Common myeloid progenitor, CD34-positive (primary cell): ENCODE measurements at regions not wholly inside any gene's neighbourhood (a gene's known extent, or its start where the extent isn't known, plus 50 kb on each side); places are given as distances from the start of the nearest gene placed in this dataset.
"Not testable (repeated sequence)": the region's sequence is repeated elsewhere in the genome, so short reads cannot be mapped to it uniquely, and the experiment has no call there.

ENCODE experiments used
- CTCF ChIA-PET: fragments of 350-600 bp; sonication (Branson Sonifier 250); formaldehyde crosslinking; loops from one replicate; lab custom pipeline; 2021; ENCODE audit warnings: antibody characterized with exemption; lab: Charles Lee
- POLR2A ChIA-PET: fragments of 350-600 bp; sonication (Branson Sonifier 250); formaldehyde crosslinking; loops from one replicate; lab custom pipeline; 2021; ENCODE audit warnings: antibody characterized with exemption; lab: Charles Lee
- DNase-seq, 3 donors: peaks; one replicate each; pipeline versions ENCODE4 v3.0.0 to v3.0.0-alpha.2; 2013
- H3K27ac ChIP-seq, 2 experiments: 1 replicate in 1 of 2; 2 replicates in 1 of 2; pipeline ENCODE4 v1.7.0; 2013; ENCODE audit warnings: inconsistent platforms in 2 of 2, low read length in 2 of 2, mild to moderate bottlenecking in 2 of 2, low read depth in 1 of 2, moderate library complexity in 1 of 2; ENCODE audit not compliant: severe bottlenecking in 2 of 2, insufficient read depth in 1 of 2, poor library complexity in 1 of 2
- H3K27me3 ChIP-seq, 5 experiments: replicated peaks in 2 of 5; 1 replicate in 3 of 5; 2 replicates in 2 of 5; pipeline versions ENCODE4 v1.6.1 to v1.7.0; 2013; ENCODE audit warnings: low read length in 4 of 5, mild to moderate bottlenecking in 2 of 5, moderate library complexity in 2 of 5, inconsistent platforms in 1 of 5; ENCODE audit not compliant: insufficient read depth in 5 of 5, control insufficient read depth in 4 of 5
- H3K36me3 ChIP-seq, 4 experiments: 1 replicate in 2 of 4; 2 replicates in 2 of 4; pipeline versions ENCODE4 v1.6.1 to v1.7.0; 2013; ENCODE audit warnings: low read length in 3 of 4, control low read depth in 1 of 4, mild to moderate bottlenecking in 1 of 4; ENCODE audit not compliant: control insufficient read depth in 4 of 4, insufficient read depth in 4 of 4
- H3K4me1 ChIP-seq, 4 experiments: 1 replicate in 3 of 4; 2 replicates in 1 of 4; pipeline versions ENCODE4 v1.6.1 to v1.7.1; 2013; ENCODE audit warnings: low read length in 3 of 4, mild to moderate bottlenecking in 3 of 4, control low read depth in 1 of 4, inconsistent platforms in 1 of 4, moderate library complexity in 1 of 4; ENCODE audit not compliant: control insufficient read depth in 4 of 4, insufficient read depth in 4 of 4; ENCODE audit errors: control extremely low read depth in 1 of 4
- H3K4me3 ChIP-seq, 7 experiments: 1 replicate in 4 of 7; 2 replicates in 3 of 7; pipeline versions ENCODE4 v1.5.1 to v1.7.0; 2013; ENCODE audit warnings: mild to moderate bottlenecking in 7 of 7, low read length in 6 of 7, moderate library complexity in 6 of 7, inconsistent platforms in 2 of 7, low read depth in 2 of 7, control low read depth in 1 of 7; ENCODE audit not compliant: insufficient read depth in 4 of 7, control insufficient read depth in 1 of 7; ENCODE audit errors: extremely low read depth in 1 of 7
- H3K9me3 ChIP-seq, 5 experiments: 1 replicate in 4 of 5; 2 replicates in 1 of 5; pipeline versions ENCODE4 v1.6.1 to v1.7.1; 2013; ENCODE audit warnings: low read length in 4 of 5, mild to moderate bottlenecking in 2 of 5, inconsistent platforms in 1 of 5, low read depth in 1 of 5, moderate library complexity in 1 of 5; ENCODE audit not compliant: control insufficient read depth in 4 of 5, insufficient read depth in 2 of 5; ENCODE audit errors: control extremely low read depth in 1 of 5
- WGBS: methylation state at CpG from one replicate; pipeline ENCODE4 v1.1.5; 2013; ENCODE audit not compliant: insufficient coverage; 5-methylcytosine and 5-hydroxymethylcytosine counted together

DNA sequence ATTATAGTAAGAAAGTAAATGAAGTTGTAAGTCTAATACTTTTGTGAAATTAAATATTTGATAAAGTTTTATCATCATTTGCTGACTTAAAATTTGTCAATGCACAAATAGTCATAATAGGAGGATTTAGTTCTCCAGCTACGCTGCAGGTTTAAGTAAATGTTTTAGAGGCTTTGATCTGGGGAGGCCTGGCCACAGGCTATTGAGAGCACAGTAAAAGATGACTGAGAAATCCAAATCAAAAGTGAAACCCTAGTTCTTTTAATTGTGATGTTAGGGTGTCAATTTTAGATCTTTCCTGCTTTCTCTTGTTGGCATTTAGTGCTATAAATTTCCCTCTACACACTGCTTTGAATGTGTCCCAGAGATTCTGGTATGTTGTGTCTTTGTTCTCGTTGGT, 694.3 kb upstream of the ZNF385D start:
- H3K36me3 ChIP-seq, CTCF ChIA-PET, H3K9me3 ChIP-seq, H3K4me3 ChIP-seq, H3K27me3 ChIP-seq, DNase-seq, H3K4me1 ChIP-seq, H3K27ac ChIP-seq, POLR2A ChIA-PET: not testable (repeated sequence)
- 100% methylated on average over 1 of the region's 2 CpGs for WGBS

DNA sequence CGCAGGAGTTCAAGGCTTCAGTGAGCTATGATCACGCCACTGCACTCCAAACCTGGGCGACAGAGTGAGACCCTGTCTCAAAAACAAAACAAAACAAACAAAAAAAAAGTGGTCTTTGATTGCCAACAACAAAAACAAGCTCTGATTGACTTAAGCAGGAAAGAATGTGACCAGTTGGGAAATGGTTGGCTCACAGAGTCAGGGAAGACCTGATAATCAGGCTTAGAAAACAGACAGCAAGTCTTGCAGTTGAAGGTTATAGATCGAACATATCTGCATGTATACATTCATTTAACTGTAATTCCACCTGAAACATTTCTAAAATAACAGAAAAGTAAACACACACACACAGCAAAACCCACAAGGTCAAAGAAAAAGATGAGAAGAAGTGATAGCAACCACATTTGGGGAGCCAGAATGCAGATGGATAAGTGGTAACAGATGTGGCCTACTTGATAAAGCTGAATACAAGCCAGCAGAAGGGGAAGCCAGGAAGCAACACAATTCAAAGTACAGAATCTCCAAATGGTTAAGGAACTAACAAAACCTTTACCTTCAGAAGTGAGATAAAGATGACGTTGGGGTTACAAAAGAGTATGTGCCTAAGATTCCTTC, 699.9 kb upstream of the ZNF385D start:
- H3K4me1 ChIP-seq: peaks cover 10 to 48% (median 14%) of the 10 kb centered on the region in 4 experiments
- peak overlapping the region; percentile 35 to 63 for H3K27ac ChIP-seq
- ChIA-PET CTCF (interaction anchor here (0.6 to 1.5 kb wide), 2 partner anchors 9 to 17 kb away, joined by 4 read pairs; no protein-coding TSS in a partner anchor), POLR2A (no interaction called here)
- peak overlapping the region in 1 of 7 experiments; percentile 23 for H3K4me3 ChIP-seq
- H3K36me3 ChIP-seq: no peaks in the 10 kb centered on the region
- peaks cover 0 to 1% (median 0%) of the 10 kb centered on the region in 5 experiments for H3K9me3 ChIP-seq
- no peaks in the 10 kb centered on the region for H3K27me3 ChIP-seq
- WGBS: 0% methylated on average over 1 of the region's 5 CpGs
- peak; percentile 83 to 98 (median 95) for DNase-seq

DNA sequence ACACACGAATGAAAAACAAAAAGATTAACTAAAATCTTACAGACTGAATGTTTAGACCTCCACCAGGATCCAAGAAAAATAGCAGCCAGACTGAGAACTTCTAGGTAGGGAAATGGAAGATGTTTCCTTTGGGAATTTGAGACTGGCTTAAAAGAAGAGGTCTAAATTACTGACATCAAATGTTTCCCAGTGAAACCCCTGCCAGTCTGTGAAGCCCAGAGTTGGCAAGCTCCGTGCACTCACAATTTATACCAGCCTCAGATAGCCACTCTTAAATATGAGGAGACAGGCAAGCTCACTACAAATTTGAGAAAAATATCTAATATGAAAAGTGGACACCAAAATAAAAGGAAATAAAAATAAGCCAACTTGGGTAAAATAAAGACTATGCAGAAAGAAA, 700.5 kb upstream of the ZNF385D start:
- no peaks in the 10 kb centered on the region for H3K36me3 ChIP-seq
- peak overlapping the region in 1 of 7 experiments; percentile 23 for H3K4me3 ChIP-seq
- peak overlapping the region; percentile 35 to 63 for H3K27ac ChIP-seq
- ChIA-PET POLR2A (no interaction called here), CTCF (interaction anchor here (1.5 kb wide), 1 partner anchor 9 kb away, joined by 4 read pairs; no protein-coding TSS in a partner anchor)
- H3K27me3 ChIP-seq: no peaks in the 10 kb centered on the region
- peaks cover 10 to 48% (median 14%) of the 10 kb centered on the region in 4 experiments for H3K4me1 ChIP-seq
- H3K9me3 ChIP-seq: peaks cover 0 to 1% (median 0%) of the 10 kb centered on the region in 5 experiments
- WGBS: no CpG with 5 or more reads among the region's 2 CpGs
- DNase-seq: no peak

DNA sequence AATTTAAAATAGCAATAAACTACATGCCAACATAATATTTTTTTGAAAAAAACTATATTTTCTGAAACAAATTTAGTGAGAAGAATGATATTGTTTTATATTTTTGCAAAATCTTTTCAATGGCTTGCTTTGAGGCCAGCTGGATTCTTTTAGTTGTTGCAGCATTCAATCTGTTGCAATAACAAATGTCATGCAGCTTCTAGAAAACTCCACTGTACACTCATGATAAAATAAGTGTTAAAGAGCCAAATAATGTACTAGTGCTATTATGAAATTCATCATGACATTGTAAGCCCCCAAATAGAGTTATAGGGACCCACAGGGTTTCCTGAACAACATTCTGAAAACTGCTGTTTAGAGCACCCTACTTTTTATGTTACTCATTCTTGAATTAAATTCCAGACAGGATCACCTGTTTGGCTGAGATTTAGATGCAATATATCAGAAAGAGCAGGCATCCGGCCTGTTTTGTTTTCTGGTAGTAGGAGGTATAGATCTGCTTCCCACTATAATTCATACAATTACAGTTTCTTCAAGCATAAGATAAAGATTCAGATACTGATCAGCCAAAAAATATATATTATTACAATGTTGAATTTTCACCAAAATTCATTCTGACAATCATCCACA, 703.0 kb upstream of the ZNF385D start:
- Histone ChIP-seq H3K4me3 (no peak overlapping the region), H3K9me3 (peaks cover 0 to 1% (median 0%) of the 10 kb centered on the region in 5 experiments), H3K27me3 (no peaks in the 10 kb centered on the region), H3K36me3 (no peaks in the 10 kb centered on the region), H3K4me1 (peaks cover 10 to 48% (median 14%) of the 10 kb centered on the region in 4 experiments), H3K27ac (no peak overlapping the region)
- CTCF ChIA-PET: no interaction called here
- peak in 2 of 3 donors; percentile 51 to 68 for DNase-seq
- POLR2A ChIA-PET: no interaction called here
- no CpG with 5 or more reads among the region's 1 CpG for WGBS

DNA sequence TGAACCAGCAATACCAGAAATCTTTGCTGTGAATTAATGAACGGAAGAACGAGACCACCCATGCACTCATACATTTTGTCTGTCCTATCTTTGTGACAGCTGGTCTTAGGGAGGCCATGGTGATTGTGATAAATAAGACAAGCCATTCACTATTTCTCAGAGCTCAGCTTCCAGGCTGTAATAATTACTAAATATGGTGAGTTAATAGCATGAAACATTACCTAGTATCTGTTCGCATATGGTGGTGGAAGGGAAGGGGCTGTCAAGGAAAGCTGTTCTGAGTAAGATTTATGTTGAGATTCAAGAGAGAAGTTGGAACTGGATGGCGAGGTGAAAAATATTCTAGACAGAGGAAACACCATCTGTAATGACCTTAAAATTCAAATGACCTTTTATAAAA, 719.0 kb upstream of the ZNF385D start:
- POLR2A ChIA-PET: no interaction called here
- CTCF ChIA-PET: no interaction called here
- WGBS: 20% methylated on average over 1 of the region's 4 CpGs

DNA sequence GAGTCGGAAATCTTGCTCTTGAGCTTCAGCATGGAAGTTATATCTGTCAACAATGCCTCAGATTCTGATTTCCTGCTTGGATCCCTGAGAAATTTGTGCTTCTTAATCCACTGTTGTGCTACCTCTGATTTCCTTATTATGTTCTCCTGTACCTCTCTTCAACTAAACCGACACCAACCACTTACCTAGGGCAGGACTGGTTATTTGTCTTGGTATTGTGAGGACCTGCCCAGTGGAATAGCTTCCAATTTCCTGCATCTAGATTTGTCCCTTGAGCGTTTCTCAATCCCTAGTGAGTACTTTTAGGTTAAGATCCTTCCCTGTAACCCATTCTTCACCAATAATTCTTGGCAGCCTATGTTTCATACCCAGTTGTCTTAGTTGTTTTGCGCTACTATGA, 720.5 kb upstream of the ZNF385D start:
- no peaks in the 10 kb centered on the region for H3K27me3 ChIP-seq
- H3K27ac ChIP-seq: no peak overlapping the region
- DNase-seq: no peak
- ChIA-PET POLR2A (no interaction called here), CTCF (no interaction called here)
- H3K4me3 ChIP-seq: no peak overlapping the region
- WGBS: 92% methylated on average over 2 of the region's 4 CpGs
- no peaks in the 10 kb centered on the region for H3K9me3 ChIP-seq
- H3K4me1 ChIP-seq: peaks cover 0 to 32% (median 8%) of the 10 kb centered on the region in 4 experiments
- H3K36me3 ChIP-seq: no peaks in the 10 kb centered on the region

More for the DNA sequence above, 719.0 kb upstream of the ZNF385D start:
- Histone ChIP-seq H3K4me1 (peaks cover 0 to 27% (median 4%) of the 10 kb centered on the region in 4 experiments), H3K9me3 (no peaks in the 10 kb centered on the region), H3K36me3 (no peaks in the 10 kb centered on the region), H3K27me3 (no peaks in the 10 kb centered on the region), H3K27ac (no peak overlapping the region), H3K4me3 (no peak overlapping the region)
- peak in 2 of 3 donors; percentile 35 to 58 for DNase-seq
